NCI-H1105 treated with DMSO at 0.1 percent for 48 hours (cell line): ENCODE measurements at regions not wholly inside any gene's neighbourhood (a gene's known extent, or its start where the extent isn't known, plus 50 kb on each side); places are given as distances from the start of the nearest gene placed in this dataset.
"Not testable (repeated sequence)": the region's sequence is repeated elsewhere in the genome, so short reads cannot be mapped to it uniquely, and the experiment has no call there.

Experiments used
- DNase-seq: peaks from one replicate; lab custom pipeline; 2025; lab: John Stamatoyannopoulos, UW

- DNase-seq: no peak
These were observed 532.8 kb downstream of the XYLT1 start for GRCh38 chr16:16938009-16938408.

- DNase-seq: no peak
These were observed 531.8 kb downstream of the XYLT1 start for GRCh38 chr16:16938980-16939379.

GRCh38 chr16:16940351-16940750 is 530.4 kb downstream of the XYLT1 start:
- no peak for DNase-seq

- DNase-seq: not testable (repeated sequence)
These were observed 527.9 kb downstream of the XYLT1 start for GRCh38 chr16:16942849-16943248.

- DNase-seq: no peak
These were observed 525.6 kb downstream of the XYLT1 start for GRCh38 chr16:16945207-16945606.

- DNase-seq: no peak
These were observed 514.4 kb downstream of the XYLT1 start for GRCh38 chr16:16956376-16956775.

- DNase-seq: no peak
These were observed 510.0 kb downstream of the XYLT1 start for GRCh38 chr16:16960785-16961184.

GRCh38 chr16:16966439-16966838 is 504.3 kb downstream of the XYLT1 start:
- DNase-seq: no peak

- no peak for DNase-seq
These were observed 499.7 kb downstream of the XYLT1 start for GRCh38 chr16:16971042-16971441.

- no peak for DNase-seq
These were observed 497.9 kb downstream of the XYLT1 start for GRCh38 chr16:16972831-16973230.

- no peak for DNase-seq
These were observed 496.8 kb downstream of the XYLT1 start for GRCh38 chr16:16973707-16974591.

- DNase-seq: peak; percentile 34
These were observed 488.1 kb downstream of the XYLT1 start for GRCh38 chr16:16982614-16983013.

GRCh38 chr16:16983582-16983981 is 487.2 kb downstream of the XYLT1 start:
- DNase-seq: no peak

GRCh38 chr16:16984091-16984490 is 486.7 kb downstream of the XYLT1 start:
- DNase-seq: not testable (repeated sequence)

GRCh38 chr16:16985707-16986106 is 485.1 kb downstream of the XYLT1 start:
- DNase-seq: no peak

- DNase-seq: no peak
These were observed 481.8 kb downstream of the XYLT1 start for GRCh38 chr16:16988963-16989362.

- no peak for DNase-seq
These were observed 481.4 kb downstream of the XYLT1 start for GRCh38 chr16:16989368-16989767.

GRCh38 chr16:16991711-16992110 is 479.0 kb downstream of the XYLT1 start:
- no peak for DNase-seq

- no peak for DNase-seq
These were observed 477.6 kb downstream of the XYLT1 start for GRCh38 chr16:16992975-16993765.

- no peak for DNase-seq
These were observed 475.9 kb downstream of the XYLT1 start for GRCh38 chr16:16994831-16995230.

- DNase-seq: no peak
These were observed 473.9 kb downstream of the XYLT1 start for GRCh38 chr16:16996827-16997226.

- DNase-seq: no peak
These were observed 473.4 kb downstream of the XYLT1 start for GRCh38 chr16:16997349-16997748.

GRCh38 chr16:17001471-17001870 is 469.3 kb downstream of the XYLT1 start:
- no peak for DNase-seq
